ENCODE measurements at regions not wholly inside any gene's neighbourhood (a gene's known extent, or its start where the extent isn't known, plus 50 kb on each side); places are given as distances from the start of the nearest gene placed in this dataset.

GRCh38 chr15:79140846-79141570, 50.4 kb upstream of the RASGRF1 start:
- TF ChIP-seq CTCF (IDR thresholded peaks at IDR 0.05 in 8 of 11, conservative IDR thresholded peaks at IDR 0.05 in 3 of 11) (no peak), POLR2A (IDR thresholded peaks at IDR 0.05) (no peak), POLR2AphosphoS5 (IDR thresholded peaks at IDR 0.05) (no peak)

More at GRCh38 chr15:79140846-79141570, 50.4 kb upstream of the RASGRF1 start:
- WGBS, 5 donors, result 53 to 69% (median 61%) methylated on average over 1 of the region's 1 CpG
- intact Hi-C loops (cut with DNase I; ENCODE audit: low total_unique reads), result no loop called here
- H3K9me3 ChIP-seq, result peaks cover 0 to 32% (median 27%) of the 10 kb centered on the region in 8 donors
- DNase-seq, result no peak
- H3K4me3 ChIP-seq, result no peak overlapping the region
- H3K36me3 ChIP-seq, result no peaks in the 10 kb centered on the region
- H3K4me1 ChIP-seq, result no peaks in the 10 kb centered on the region
- H3K27me3 ChIP-seq (replicated peaks in 1 of 7), result peaks cover 0 to 17% (median 0%) of the 10 kb centered on the region in 7 donors
- H3K27ac ChIP-seq, result no peak overlapping the region

Small RNA genes in the stretch of these regions (microRNA-seq; reads per million reads assigned to microRNA genes)
- gene MIR184, result 1.4 to 4.7 (median 2.8) reads per million in 3 donors

Small RNA genes in the stretch of these regions (small RNA-seq; reads per million reads assigned to genes)
- gene MIR184, result 0.60 to 2.9 (median 1.6) reads per million in 4 donors
